GM12865 (cell line): ENCODE measurements at regions not wholly inside any gene's neighbourhood (a gene's known extent, or its start where the extent isn't known, plus 50 kb on each side); places are given as distances from the start of the nearest gene placed in this dataset.
"Not testable (repeated sequence)": the region's sequence is repeated elsewhere in the genome, so short reads cannot be mapped to it uniquely, and the experiment has no call there.

ENCODE experiments used
- DNase-seq: peaks from one replicate; pipeline ENCODE4 v3.0.0; 2010; ENCODE audit warnings: low read depth
- H3K4me3 ChIP-seq: 2 replicates; pipeline ENCODE4 v1.5.1; 2011; ENCODE audit warnings: mild to moderate bottlenecking, low read depth, low read length, control low read depth
- TF ChIP-seq, protein P1 (sequence below): IDR thresholded peaks from 2 replicates; pipeline ENCODE4 v1.5.1; 2011; ENCODE audit warnings: low read length, control low read depth, low read depth, inconsistent platforms; ENCODE audit not compliant: insufficient read depth; ENCODE audit errors: missing control alignments

DNA sequence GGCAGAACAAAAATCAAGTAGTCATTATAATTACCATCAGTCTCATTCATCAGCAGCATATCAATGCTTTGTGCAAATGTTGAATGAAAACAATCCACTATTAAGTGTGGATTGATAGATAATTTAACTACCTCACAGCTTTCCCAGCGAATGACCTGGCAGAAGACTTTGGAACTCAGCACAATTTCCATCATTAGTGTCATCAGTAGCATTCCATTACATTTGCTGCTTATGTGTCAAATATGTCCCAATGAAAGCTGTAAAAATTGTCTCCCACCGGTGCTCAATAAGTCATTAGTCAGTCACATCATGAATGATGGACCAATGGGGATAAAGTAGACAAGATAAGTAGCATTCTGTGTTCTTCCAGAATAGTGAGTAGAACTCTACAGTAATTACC lies 1513.5 kb upstream of the PRR20A start:
- TF ChIP-seq, protein P1, sequence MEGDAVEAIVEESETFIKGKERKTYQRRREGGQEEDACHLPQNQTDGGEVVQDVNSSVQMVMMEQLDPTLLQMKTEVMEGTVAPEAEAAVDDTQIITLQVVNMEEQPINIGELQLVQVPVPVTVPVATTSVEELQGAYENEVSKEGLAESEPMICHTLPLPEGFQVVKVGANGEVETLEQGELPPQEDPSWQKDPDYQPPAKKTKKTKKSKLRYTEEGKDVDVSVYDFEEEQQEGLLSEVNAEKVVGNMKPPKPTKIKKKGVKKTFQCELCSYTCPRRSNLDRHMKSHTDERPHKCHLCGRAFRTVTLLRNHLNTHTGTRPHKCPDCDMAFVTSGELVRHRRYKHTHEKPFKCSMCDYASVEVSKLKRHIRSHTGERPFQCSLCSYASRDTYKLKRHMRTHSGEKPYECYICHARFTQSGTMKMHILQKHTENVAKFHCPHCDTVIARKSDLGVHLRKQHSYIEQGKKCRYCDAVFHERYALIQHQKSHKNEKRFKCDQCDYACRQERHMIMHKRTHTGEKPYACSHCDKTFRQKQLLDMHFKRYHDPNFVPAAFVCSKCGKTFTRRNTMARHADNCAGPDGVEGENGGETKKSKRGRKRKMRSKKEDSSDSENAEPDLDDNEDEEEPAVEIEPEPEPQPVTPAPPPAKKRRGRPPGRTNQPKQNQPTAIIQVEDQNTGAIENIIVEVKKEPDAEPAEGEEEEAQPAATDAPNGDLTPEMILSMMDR = no peak
- no peak overlapping the region for H3K4me3 ChIP-seq
- DNase-seq = no peak

- DNase-seq = no peak
- TF ChIP-seq, protein P1 = no peak
- no peak overlapping the region for H3K4me3 ChIP-seq
Measured at GRCh38 chr13:55632402-55632801, 1508.3 kb upstream of the PRR20A start.

- TF ChIP-seq, protein P1 = no peak
- DNase-seq = no peak
- H3K4me3 ChIP-seq = no peak overlapping the region
Measured at GRCh38 chr13:55649485-55649884, 1491.2 kb upstream of the PRR20A start.

- no peak for DNase-seq
- no peak overlapping the region for H3K4me3 ChIP-seq
- TF ChIP-seq, protein P1 = no peak
Measured at GRCh38 chr13:55652657-55653056, 1488.1 kb upstream of the PRR20A start.

DNA sequence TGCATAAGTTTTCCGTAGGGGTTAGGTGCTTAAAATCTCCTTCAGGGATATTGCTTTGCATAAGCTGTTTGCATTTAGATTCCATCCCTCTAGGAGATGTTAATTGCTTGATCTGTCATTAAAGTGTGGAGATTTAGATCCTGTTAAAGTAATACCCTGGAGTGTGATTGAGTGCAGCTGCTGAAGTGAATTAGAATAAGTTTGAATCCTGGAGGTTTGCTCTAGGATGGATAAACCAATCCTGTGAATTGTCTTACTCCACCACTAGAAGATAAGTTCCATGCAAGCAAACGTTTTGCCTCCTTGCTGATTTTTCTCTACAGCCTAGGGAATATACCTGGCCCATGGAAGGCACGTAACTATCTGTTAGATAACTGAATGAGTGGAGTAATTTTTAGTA lies 1487.2 kb upstream of the PRR20A start:
- H3K4me3 ChIP-seq = no peak overlapping the region
- TF ChIP-seq, protein P1 = no peak
- no peak for DNase-seq

DNA sequence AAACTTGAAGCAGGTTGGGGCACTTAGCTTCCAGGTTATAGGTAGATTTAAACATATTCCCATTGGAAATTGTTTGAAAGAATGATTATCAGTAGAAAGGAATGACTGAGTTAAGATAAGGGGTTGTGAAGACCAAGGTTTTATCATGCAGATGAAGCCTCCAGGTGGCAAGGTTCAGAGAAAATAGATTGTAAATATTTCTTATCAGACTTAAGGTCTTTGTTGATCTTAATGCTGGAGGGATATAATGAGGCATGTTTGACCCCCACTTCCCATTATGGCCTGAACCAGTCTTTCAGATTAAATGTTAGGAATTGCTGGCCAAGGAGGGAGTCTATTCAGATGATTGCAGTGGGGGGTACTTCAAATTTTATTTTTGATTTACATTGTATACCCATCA lies 1486.5 kb upstream of the PRR20A start:
- DNase-seq = no peak
- no peak overlapping the region for H3K4me3 ChIP-seq
- TF ChIP-seq, protein P1 = no peak

DNA sequence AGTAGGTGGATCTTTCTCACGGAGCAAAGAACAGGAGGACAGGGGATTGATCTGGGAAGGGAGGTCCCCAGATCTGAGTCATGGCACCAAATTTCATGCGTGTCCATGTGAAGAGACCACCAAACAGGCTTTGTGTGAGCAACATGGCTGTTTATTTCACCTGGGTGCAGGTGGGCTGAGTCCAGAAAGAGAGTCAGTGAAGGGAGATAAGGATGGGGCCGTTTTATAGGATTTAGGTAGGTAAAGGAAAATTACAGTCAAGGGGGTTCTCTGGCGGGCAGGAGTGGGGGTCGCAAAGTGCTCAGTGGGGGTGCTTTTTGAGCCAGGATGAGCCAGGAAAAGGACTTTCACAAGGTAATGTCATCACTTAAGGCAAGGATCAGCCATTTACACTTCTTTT lies 1480.5 kb upstream of the PRR20A start:
- not testable (repeated sequence) for DNase-seq, H3K4me3 ChIP-seq
